ENCODE measurements at regions not wholly inside any gene's neighbourhood (a gene's known extent, or its start where the extent isn't known, plus 50 kb on each side); places are given as distances from the start of the nearest gene placed in this dataset.

DNA sequence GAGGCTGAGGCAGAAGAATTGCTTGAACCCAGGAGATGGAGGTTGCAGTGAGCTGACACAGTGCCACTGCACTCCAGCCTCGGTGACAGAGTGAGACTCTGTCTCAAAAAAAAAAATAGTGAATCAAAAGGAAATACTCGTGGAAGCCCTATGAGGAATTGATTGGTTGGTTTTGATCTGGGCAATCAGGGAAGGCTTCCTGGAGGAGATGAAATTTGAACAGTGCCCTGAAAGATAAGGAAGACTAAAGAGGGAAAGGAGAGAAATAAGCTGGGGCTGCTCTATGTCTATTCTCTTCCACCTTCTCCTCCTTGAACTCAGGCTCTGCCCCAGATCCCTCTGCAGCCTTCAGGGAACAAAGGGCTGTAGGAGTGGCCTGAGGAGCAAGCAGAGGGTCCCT, 54.1 kb downstream of the IRF2BPL start:
- Mint-ChIP-seq H3K9me3 (no peaks in the 10 kb centered on the region), H3K27ac (no peak overlapping the region), H3K36me3 (ENCODE audit: low read depth) (no peaks in the 10 kb centered on the region), H3K4me1 (ENCODE audit: low read depth) (peaks cover 39% of the 10 kb centered on the region), H3K27me3 (no peaks in the 10 kb centered on the region), H3K4me3 (no peak overlapping the region)

DNA sequence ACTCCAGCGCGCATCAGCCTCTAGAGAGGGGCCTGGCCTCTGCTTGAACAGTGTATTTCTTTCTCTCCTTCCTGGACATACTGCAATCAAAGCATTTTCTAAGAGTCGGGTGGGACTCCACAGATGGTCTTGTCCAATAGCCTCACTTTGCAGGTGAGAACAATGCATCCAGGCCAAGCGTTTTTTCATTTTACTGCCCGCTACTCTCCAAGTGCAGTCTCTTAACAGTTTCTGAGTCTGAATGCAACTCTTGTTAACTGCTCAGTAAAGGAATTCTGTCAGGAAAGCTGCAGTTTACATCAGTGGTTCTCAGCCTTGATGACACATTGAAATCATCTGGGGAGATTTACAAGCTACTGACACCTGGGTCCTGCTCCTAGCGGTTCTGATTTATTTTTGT, 57.0 kb downstream of the IRF2BPL start:
- Mint-ChIP-seq H3K27me3 (no peaks in the 10 kb centered on the region), H3K4me1 (ENCODE audit: low read depth) (peaks cover 23% of the 10 kb centered on the region), H3K4me3 (no peak overlapping the region), H3K36me3 (ENCODE audit: low read depth) (no peaks in the 10 kb centered on the region), H3K27ac (no peak overlapping the region), H3K9me3 (no peaks in the 10 kb centered on the region)

DNA sequence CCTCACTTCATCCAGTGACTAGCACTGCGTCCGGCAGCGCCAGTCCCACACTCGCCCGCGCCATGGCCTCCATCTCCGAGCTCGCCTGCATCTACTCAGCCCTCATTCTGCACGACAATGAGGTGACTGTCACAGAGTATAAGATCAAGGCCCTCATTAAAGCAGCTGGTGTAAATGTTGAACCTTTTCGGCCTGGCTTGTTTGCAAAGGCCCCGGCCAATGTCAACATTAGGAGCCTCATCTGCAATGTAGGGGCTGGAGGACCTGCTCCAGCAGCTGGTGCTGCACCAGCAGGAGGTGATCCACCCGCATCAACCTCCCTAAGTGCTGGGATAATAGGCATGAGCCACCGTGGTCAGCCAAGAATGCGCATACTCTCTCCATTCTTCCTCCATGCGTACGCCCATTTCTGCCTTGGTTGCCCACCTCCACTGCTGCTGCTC, 59.9 kb downstream of the IRF2BPL start:
- H3K4me3 Mint-ChIP-seq = no peak overlapping the region
- no peaks in the 10 kb centered on the region for H3K9me3 Mint-ChIP-seq

DNA sequence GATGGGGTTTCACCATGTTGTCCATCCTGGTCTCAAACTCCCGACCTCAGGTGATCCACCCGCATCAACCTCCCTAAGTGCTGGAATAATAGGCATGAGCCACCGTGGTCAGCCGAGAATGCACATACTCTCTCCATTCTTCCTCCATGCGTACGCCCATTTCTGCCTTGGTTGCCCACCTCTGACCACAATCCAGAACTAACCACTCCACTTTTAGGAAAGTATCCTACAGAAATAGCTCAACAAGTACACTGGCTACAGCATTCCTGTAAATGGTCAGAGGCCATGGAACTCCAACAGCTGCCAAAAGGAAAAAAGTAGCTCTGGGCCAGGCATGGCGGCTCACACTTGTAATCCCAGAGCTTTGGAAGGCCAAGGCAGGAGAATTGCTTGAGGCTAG, 60.7 kb downstream of the IRF2BPL start:
- Mint-ChIP-seq H3K9me3 (no peaks in the 10 kb centered on the region), H3K27ac (no peak overlapping the region), H3K4me1 (ENCODE audit: low read depth) (peaks cover 38% of the 10 kb centered on the region), H3K4me3 (no peak overlapping the region), H3K27me3 (no peaks in the 10 kb centered on the region), H3K36me3 (ENCODE audit: low read depth) (no peaks in the 10 kb centered on the region)

More for the DNA sequence above, 59.9 kb downstream of the IRF2BPL start:
- Mint-ChIP-seq H3K27me3 (no peaks in the 10 kb centered on the region), H3K36me3 (ENCODE audit: low read depth) (no peaks in the 10 kb centered on the region), H3K4me1 (ENCODE audit: low read depth) (peaks cover 30% of the 10 kb centered on the region), H3K27ac (no peak overlapping the region)

DNA sequence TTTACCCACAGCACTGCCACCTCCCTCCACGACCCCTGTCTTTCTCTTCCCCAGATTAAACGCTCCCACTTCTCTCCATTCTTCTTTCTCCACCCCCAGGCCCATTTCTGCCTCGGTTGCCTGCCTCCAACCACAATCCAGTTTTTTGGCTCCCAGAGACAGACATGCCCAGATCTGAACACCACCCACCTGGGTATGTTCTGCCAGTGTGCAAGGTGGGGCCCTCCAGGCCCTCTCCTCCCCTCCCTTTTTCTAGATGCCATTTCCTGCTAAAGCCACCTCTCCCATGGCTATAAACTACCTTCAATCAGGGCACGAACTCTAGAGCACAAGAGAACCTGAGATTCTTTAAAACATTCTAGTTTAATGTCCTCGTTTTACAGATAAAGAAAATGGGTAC, 63.3 kb downstream of the IRF2BPL start:
- Mint-ChIP-seq H3K4me3 (peak overlapping the region; percentile 50), H3K4me1 (ENCODE audit: low read depth) (peaks cover 64% of the 10 kb centered on the region), H3K27ac (peak overlapping the region; percentile 86), H3K36me3 (ENCODE audit: low read depth) (no peaks in the 10 kb centered on the region), H3K9me3 (no peaks in the 10 kb centered on the region), H3K27me3 (peaks cover 3% of the 10 kb centered on the region)

DNA sequence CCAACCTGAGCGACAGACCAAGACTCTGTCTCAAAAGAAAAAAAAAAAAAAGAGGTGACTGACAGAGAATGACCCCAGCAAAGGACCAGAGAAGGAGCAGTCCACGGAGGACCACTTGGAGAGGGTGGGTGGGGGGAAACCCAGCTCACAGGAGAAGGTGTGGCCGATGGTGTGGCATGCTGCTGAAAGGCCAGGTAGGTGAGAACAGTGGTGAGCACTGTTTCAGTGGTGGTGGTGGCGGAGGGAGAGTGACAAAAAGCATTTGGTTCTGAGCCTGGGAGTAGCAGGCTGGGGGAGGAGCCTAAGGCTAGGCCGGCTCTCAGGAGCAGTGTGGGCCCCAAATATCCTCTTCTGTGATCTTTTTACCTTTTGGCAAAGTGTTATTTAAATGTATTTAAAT, 63.8 kb downstream of the IRF2BPL start:
- no peak overlapping the region for H3K4me3 Mint-ChIP-seq
- peaks cover 69% of the 10 kb centered on the region for H3K4me1 Mint-ChIP-seq (ENCODE audit: low read depth)
- H3K27me3 Mint-ChIP-seq = peaks cover 3% of the 10 kb centered on the region
- H3K9me3 Mint-ChIP-seq = no peaks in the 10 kb centered on the region
- H3K36me3 Mint-ChIP-seq (ENCODE audit: low read depth) = no peaks in the 10 kb centered on the region
- peak overlapping the region; percentile 10 for H3K27ac Mint-ChIP-seq

DNA sequence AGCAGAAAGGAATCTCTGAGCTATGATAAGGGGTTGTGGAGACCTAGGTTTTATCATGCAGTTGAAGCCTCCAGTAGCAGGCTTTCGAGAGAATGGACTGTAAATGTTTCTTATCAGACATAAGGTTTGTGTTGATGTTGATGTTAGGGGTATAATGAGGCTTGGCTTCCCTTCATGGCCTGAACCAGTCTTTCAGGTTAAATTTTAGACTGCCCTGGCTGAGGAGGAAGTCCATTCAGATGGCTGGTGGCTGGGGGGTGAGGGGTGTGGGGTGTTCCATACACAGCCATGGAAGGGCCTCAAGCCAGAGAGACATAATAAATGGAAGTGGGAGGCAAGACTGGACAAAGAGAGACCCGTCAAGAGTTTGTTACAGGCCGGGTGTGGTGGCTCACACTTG, 65.1 kb downstream of the IRF2BPL start:
- H3K27ac Mint-ChIP-seq = peak overlapping the region; percentile 99
- no peaks in the 10 kb centered on the region for H3K36me3 Mint-ChIP-seq (ENCODE audit: low read depth)
- no peaks in the 10 kb centered on the region for H3K9me3 Mint-ChIP-seq
- H3K4me1 Mint-ChIP-seq (ENCODE audit: low read depth) = peaks cover 82% of the 10 kb centered on the region
- no peak overlapping the region for H3K4me3 Mint-ChIP-seq
- peaks cover 3% of the 10 kb centered on the region for H3K27me3 Mint-ChIP-seq

DNA sequence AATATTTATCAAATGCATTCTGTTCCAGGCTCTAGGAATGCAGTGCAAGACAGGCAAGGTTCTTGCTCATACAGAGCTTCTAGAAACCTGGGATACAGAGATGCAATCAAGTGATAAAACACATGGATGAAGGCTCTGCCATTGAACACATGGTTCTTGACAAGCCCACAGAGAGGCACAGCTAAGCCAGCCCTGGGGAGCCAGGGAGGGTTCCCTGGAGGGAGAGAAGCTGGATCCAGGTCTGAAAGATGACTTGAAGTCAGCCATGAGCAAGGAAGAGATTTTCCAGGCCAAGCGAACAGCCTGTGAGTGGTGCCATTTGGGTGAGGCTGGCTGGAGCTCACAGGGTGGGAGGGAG, 66.2 kb downstream of the IRF2BPL start:
- Mint-ChIP-seq H3K27ac (peak overlapping the region; percentile 99), H3K36me3 (ENCODE audit: low read depth) (no peaks in the 10 kb centered on the region), H3K4me3 (peak overlapping the region; percentile 77), H3K27me3 (peaks cover 3% of the 10 kb centered on the region), H3K4me1 (ENCODE audit: low read depth) (peaks cover 93% of the 10 kb centered on the region), H3K9me3 (no peaks in the 10 kb centered on the region)

DNA sequence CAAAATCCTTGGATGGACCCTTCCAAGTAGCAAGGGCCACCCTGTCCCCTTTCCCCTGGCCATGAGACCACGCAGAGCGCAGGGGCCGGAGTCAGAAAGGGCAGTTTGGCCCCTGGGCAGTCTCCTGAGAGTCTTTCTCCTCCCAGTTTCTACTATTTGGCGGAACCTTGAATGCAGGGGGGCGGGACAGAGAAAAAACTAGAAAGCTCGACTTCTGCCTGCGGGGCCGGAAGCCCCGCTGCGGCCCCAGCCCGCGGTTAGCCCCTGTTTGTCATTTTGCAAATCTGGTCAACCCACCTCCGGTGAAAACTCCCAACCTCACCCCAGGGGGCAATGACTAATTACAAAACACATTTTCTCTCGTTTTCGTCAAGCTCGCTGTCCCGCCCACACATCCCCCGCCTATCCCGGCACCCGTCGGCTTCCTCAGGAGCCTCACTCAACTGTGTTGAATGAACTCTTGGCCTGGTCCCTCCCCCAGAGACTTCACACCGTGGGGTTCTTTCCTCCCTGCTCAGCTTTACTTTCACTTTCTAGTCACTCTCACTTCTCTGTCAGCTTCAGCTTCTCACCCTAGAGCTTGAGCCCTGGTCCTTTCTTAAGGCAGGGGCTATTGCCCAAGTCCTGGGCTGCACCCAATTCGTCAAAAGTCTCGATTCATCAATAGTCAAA, 66.7 kb downstream of the IRF2BPL start:
- Mint-ChIP-seq H3K36me3 (ENCODE audit: low read depth) (no peaks in the 10 kb centered on the region), H3K4me1 (ENCODE audit: low read depth) (peaks cover 95% of the 10 kb centered on the region), H3K27ac (peak overlapping the region; percentile 99), H3K9me3 (no peaks in the 10 kb centered on the region), H3K27me3 (peaks cover 3% of the 10 kb centered on the region), H3K4me3 (peak overlapping the region; percentile 77)

DNA sequence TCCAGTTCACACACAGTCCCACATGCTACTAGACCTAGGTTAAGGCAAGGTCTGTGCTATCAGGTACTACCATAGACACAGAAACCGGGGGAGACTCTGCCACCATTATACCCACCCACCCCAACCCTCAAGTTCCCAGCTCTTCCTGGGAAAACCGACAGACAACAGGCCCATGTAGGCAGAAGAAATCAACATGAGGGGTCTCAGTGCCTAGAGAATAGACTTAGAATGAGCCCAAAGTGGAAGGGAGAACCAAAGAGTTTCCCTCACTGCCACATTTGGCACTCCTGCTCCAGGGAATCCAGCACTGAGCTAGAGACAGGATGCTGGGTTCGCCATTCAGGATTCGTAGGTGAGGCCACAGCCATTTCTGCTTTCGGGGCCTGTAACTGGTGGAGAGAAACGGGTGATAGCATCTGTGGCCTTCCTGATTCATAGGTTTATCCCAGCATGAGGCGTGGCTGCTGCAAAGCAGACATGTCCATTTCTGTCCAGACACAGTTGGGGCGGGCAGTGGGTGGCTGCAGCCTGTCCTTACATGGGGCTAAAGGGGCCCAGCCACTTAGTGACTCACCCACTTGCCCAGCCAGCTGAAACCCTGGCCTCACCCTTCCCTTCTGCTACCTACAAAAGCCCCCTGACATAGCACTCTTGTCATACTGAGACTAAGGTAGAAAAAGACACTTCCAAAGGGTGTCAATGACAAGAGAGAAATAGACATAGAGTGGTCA, 69.4 kb downstream of the IRF2BPL start:
- H3K4me3 Mint-ChIP-seq = no peak overlapping the region

DNA sequence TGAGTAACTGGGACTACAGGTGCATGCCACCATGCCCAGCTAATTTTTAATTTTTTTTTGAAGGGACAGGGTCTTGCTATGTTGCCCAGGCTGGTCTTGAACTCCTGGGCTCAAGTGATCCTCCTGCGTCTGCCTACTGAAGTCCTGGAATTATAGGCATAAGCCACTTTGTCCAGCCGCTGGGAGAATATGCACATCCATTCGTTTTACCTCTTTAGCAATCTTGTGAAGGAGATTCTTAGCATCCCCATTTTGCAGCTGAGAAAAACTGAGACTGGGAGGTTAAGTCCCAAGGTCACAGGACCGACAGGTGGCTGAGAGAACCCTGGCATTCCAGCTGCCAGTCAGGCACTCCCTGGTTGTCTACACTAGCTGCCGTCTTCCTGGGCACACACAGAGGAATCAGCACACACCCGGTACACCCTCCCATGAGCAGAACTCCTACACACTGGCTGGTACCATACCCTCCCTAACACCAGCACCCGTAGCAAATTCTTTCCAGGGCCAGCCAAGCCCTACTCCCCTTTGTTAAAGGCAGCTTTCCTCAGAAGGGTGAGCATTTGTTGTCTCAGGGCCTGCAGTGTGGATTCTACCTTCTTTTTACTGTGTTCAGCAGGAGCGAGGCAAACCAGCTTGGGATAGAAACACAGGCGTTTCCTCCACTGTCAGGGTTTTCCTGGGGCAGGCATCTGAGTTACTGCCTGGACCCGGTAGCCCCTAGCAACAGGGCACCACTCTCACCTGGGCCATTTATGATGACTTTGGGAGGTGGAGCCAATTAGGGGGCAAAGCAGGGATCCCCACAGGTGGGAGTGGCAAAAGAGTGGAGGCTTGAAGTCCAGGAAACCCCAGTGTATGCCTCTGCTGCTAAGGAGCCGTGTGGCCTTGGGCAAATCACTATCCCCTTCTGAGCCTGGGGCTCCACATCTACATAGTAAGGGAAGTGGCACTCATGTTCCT, 70.2 kb downstream of the IRF2BPL start:
- Mint-ChIP-seq H3K4me3 (no peak overlapping the region), H3K4me1 (ENCODE audit: low read depth) (peaks cover 97% of the 10 kb centered on the region), H3K36me3 (ENCODE audit: low read depth) (no peaks in the 10 kb centered on the region), H3K27me3 (peaks cover 3% of the 10 kb centered on the region), H3K9me3 (no peaks in the 10 kb centered on the region), H3K27ac (peak overlapping the region; percentile 92)

More for the DNA sequence above, 69.4 kb downstream of the IRF2BPL start:
- H3K36me3 Mint-ChIP-seq (ENCODE audit: low read depth) = no peaks in the 10 kb centered on the region
- peak overlapping the region; percentile 81 for H3K27ac Mint-ChIP-seq
- H3K4me1 Mint-ChIP-seq (ENCODE audit: low read depth) = peaks cover 97% of the 10 kb centered on the region
- H3K9me3 Mint-ChIP-seq = no peaks in the 10 kb centered on the region
- H3K27me3 Mint-ChIP-seq = peaks cover 3% of the 10 kb centered on the region

DNA sequence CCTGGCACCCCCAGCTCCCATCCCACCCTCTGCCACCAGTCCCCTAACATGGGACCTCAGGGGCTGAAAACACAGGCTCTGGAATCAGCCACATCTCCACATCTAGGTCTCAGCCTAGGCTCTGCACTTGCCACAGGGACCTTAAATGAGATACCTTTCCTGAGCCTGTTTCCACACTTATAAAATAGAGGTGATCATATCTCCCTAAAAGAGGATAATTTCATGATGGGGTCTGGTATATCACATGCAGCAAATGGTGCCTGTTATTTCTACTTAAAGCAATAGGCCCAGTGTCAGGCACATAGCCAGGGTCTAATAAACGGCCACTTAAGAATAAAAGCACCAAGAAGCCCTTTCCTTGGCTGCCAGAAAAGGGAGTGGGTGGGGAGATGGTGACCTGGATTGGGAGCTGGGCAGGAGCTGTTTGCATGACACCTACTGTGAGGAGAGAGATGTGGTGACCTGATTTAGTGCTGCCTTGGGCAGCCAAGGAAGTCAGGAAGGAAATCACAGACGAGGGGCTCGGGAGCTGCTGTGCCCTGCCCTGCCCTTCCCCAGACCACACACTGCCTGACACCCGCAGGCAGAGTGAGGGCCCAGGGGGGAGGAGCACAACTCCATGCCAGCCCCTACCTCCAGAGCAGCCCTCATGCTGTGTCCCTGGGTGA, 71.2 kb downstream of the IRF2BPL start:
- H3K4me1 Mint-ChIP-seq (ENCODE audit: low read depth) = peaks cover 89% of the 10 kb centered on the region
- H3K4me3 Mint-ChIP-seq = peak overlapping the region; percentile 79
- H3K27me3 Mint-ChIP-seq = peaks cover 3% of the 10 kb centered on the region
- peak overlapping the region; percentile 92 for H3K27ac Mint-ChIP-seq
- H3K9me3 Mint-ChIP-seq = no peaks in the 10 kb centered on the region
- no peaks in the 10 kb centered on the region for H3K36me3 Mint-ChIP-seq (ENCODE audit: low read depth)

DNA sequence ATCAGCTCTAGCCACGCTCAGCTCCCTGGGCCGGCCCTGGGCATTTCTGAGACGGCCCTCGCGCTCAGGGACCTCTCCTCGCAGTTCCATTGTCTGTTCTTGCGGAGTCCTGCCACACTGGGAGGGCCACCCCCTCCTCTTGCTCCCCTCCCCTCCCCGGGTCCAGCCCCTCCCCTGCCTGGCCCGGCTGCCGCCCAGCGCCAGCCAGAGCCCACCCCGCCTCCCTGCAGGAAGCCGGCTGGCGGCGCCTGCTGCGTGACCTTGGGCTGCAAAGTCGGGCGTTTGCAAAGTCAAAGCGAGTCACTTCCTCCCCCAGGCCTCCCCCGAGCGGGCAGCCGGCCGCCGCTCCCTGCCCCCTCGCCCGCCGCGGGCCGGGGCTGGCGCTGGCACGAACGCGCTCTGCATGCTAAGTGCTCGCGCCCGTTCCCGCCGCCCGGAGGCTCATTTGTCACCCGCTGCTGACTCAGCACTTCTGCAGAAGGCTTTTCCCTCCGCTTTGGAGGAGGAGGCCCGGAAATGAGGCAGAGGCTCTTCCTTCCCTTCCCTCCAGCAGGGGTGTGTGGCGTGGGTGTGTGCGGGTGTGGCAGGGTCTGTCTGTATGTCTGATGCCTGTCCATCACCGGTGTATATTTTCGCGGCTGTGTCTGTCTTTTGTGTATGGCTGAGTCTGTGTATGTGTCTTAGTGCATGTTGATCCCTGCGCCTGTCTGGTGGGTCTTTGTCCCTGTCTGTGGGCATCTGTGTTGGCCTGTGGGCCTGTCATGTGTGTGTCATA, 72.0 kb downstream of the IRF2BPL start:
- Mint-ChIP-seq H3K36me3 (ENCODE audit: low read depth) (no peaks in the 10 kb centered on the region), H3K27ac (peak overlapping the region; percentile 98), H3K27me3 (no peaks in the 10 kb centered on the region), H3K4me3 (peak overlapping the region; percentile 84), H3K9me3 (no peaks in the 10 kb centered on the region), H3K4me1 (ENCODE audit: low read depth) (peaks cover 82% of the 10 kb centered on the region)

All from stimulated activated naive CD8-positive, alpha-beta T cell treated with anti-CD3 and anti-CD28 coated beads, Interleukin-15, Interleukin-2, amounts not matched to agents 100 ng/mL and 50 ng/mL, for 24 hours (primary cell).